DOHH2 (cell line): ENCODE measurements at regions not wholly inside any gene's neighbourhood (a gene's known extent, or its start where the extent isn't known, plus 50 kb on each side); places are given as distances from the start of the nearest gene placed in this dataset.

Source experiments
- EZH2phosphoT487 ChIP-seq: fragments of 200-600 bp; sonication (generic); IDR thresholded peaks from 2 replicates; pipeline ENCODE4 v1.6.1; 2017; ENCODE audit warnings: borderline replicate concordance, mild to moderate bottlenecking, antibody characterized with exemption, low read length, moderate library complexity, mixed read lengths
- TF ChIP-seq, protein P1 (sequence below): fragments of 200-600 bp; sonication (generic); IDR thresholded peaks from one replicate; pipeline ENCODE4 v1.5.1; 2014; ENCODE audit warnings: antibody characterized with exemption, mild to moderate bottlenecking, low read depth, low read length; ENCODE audit not compliant: poor library complexity, severe bottlenecking

GRCh38 chr10:21164687-21165086, 267.6 kb upstream of the NEBL start:
- TF ChIP-seq, protein P1, sequence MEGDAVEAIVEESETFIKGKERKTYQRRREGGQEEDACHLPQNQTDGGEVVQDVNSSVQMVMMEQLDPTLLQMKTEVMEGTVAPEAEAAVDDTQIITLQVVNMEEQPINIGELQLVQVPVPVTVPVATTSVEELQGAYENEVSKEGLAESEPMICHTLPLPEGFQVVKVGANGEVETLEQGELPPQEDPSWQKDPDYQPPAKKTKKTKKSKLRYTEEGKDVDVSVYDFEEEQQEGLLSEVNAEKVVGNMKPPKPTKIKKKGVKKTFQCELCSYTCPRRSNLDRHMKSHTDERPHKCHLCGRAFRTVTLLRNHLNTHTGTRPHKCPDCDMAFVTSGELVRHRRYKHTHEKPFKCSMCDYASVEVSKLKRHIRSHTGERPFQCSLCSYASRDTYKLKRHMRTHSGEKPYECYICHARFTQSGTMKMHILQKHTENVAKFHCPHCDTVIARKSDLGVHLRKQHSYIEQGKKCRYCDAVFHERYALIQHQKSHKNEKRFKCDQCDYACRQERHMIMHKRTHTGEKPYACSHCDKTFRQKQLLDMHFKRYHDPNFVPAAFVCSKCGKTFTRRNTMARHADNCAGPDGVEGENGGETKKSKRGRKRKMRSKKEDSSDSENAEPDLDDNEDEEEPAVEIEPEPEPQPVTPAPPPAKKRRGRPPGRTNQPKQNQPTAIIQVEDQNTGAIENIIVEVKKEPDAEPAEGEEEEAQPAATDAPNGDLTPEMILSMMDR, result no peak
- TF ChIP-seq EZH2phosphoT487, result no peak
